ENCODE measurements at regions not wholly inside any gene's neighbourhood (a gene's known extent, or its start where the extent isn't known, plus 50 kb on each side); places are given as distances from the start of the nearest gene placed in this dataset.
"Not testable (repeated sequence)": the region's sequence is repeated elsewhere in the genome, so short reads cannot be mapped to it uniquely, and the experiment has no call there.

DNA sequence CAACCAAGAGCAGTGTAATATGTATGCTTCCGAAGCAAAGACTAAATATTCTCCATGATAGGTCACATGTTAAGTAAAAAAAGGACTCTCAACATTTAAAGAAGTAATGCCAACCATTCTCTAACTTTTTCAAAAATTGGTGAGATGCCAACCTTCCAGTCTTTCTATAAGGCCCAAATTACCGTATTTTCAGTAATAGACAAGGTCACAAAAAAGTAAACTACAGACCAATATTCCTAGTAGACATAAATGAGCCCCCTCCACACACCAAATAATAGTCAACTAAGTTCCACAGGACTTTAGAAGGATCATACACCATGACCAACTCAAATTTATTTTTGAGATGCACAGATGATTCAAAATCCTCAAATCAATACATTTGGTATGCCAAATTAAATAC lies 867.4 kb downstream of the TMEM121 start:
- no peak for DNase-seq

GRCh38 chr14:106395456-106396050 lies 869.2 kb downstream of the TMEM121 start:
- DNase-seq, result no peak

GRCh38 chr14:106396999-106397398 lies 870.6 kb downstream of the TMEM121 start:
- no peak for DNase-seq

- not testable (repeated sequence) for DNase-seq
Measured at GRCh38 chr14:106398931-106399331, 872.5 kb downstream of the TMEM121 start.

DNA sequence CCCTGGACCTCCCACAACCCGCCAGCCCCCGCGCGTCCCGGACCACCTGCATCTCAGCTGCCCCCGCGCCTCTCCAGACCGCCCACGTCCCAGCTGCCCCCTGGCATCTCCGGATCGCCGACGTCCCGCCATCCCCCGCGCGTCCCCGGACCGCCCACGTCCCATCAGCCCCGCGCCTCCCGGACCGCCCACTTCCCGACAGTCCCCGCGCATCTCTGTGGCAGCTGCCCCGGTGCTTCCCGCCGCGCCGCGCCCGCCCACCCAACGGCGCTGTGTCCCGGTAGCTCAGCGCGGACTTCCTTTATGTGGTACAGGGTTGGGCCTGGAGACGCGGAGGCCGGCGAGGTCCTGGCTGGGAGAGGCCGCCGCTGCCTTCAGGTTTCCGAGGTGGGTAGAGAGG lies 874.9 kb downstream of the TMEM121 start:
- DNase-seq, result not testable (repeated sequence)

GRCh38 chr14:106410229-106410628 lies 883.8 kb downstream of the TMEM121 start:
- DNase-seq, result not testable (repeated sequence)

- no peak for DNase-seq
Measured at GRCh38 chr14:106414464-106414863, 888.1 kb downstream of the TMEM121 start.

DNA sequence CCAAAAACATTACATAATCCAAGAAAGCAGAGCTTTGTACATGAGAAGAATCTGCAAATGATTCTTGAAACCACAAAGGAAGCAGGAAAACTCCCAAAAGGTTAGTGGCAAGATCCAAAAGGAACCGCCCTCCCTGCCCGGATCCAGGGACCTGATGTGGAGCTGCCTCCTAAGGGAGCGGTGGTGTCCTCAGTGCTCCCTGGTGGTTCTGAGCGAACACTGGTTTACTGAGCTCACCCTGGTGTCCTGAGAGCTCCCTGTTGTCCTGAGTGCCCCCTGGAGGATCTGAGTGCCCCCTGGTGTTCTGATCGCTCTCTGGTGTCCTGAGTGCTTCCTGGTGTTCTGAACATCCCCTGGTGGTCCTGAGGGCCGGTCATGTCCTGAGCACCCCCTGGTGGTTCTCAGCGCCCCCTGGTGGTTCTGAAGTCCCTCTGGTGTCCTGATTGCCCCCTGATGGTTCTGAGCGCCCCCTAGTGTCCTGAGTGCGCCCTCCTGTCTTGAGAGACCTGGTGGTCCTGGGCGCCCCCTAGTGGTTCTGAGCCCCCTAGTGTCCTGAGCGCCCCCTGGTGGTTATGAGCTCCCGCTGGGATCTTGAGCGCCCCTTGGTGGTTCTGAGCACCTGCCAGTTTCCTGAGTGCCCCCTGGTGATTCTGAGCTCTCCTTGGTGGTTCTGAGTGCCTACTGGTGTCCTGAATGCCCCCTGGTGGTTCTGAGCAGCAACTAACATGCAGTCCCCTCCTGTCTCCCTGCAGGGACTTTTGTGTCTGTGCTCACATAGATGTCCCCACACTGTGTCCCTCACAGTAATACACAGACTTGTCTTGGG lies 891.1 kb downstream of the TMEM121 start:
- DNase-seq, result peak; percentile 5

GRCh38 chr14:106419376-106419965 lies 893.1 kb downstream of the TMEM121 start:
- no peak for DNase-seq

GRCh38 chr14:106421431-106422033 lies 895.1 kb downstream of the TMEM121 start:
- DNase-seq, result not testable (repeated sequence)

- no peak for DNase-seq
Measured at GRCh38 chr14:106422066-106422465, 895.7 kb downstream of the TMEM121 start.

- not testable (repeated sequence) for DNase-seq
Measured at GRCh38 chr14:106425150-106425549, 898.8 kb downstream of the TMEM121 start.

DNA sequence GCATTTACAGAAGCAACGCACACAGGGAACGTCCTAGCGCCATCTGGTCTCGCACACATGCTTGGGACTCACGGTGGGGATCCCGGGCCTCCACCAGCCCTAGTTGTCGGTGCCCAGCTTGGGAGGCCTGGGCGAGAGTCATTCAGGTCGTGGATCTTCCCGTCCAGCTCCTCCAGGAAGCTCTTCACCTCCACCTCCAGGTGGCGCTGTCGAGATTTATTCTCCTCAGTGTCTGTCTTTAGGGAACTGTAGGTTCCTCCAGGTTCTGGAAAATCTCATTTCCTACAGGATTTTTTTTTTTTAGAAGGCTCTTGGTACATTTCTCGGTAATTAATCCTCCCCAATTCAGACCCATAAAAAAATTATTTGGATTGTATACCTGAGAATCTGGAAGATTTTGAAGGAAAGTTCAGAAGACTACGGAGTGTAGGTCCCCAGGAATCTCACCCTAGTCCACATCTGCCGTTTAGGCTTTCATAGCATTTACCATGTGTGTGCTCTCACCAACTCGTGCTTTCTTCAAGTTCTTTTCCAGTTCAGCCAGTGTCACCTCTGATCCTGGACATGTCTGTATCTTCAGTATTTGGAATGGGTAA lies 910.0 kb downstream of the TMEM121 start:
- no peak for DNase-seq

DNA sequence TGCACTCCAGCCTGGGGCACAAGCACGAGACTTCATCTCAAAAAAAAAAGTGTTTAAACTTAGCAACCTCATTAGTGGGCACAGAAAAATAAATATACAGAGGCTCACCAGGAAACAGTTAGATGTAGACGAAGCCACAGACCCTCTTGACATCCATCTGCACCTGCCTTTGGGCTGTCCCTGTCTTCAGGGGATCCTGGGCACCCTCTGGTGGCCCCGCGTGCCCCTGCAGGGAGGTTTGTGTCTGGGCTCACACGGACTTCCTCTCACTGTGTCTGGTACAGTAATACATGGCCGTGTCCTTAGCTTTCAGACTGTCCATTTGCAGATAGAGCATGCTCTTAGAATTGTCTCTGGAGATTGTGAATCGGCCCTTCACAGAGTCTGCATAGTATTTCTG lies 916.5 kb downstream of the TMEM121 start:
- DNase-seq, result no peak

DNA sequence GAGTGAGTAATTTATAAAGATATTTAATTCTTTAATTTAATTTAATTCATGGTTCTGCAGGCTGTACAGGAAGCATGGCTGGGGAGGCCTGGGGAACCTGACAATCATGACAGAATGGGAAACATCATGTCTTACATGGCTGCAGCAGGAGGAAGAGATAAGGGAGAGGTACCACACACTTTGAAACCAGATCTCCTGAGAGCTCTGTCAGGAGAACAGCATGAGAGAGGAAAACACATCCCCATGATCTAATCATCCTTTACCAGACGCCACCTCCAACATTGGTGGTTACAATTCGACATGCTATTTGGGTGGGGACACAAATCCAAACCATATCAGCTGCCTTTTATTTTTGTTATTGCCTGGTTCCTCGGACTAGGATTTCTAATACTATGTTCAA lies 928.6 kb downstream of the TMEM121 start:
- no peak for DNase-seq

GRCh38 chr14:106459971-106460730 lies 933.8 kb downstream of the TMEM121 start:
- no peak for DNase-seq

- no peak for DNase-seq
Measured at GRCh38 chr14:106460916-106461315, 934.5 kb downstream of the TMEM121 start.

- not testable (repeated sequence) for DNase-seq
Measured at GRCh38 chr14:106466483-106466882, 940.1 kb downstream of the TMEM121 start.

DNA sequence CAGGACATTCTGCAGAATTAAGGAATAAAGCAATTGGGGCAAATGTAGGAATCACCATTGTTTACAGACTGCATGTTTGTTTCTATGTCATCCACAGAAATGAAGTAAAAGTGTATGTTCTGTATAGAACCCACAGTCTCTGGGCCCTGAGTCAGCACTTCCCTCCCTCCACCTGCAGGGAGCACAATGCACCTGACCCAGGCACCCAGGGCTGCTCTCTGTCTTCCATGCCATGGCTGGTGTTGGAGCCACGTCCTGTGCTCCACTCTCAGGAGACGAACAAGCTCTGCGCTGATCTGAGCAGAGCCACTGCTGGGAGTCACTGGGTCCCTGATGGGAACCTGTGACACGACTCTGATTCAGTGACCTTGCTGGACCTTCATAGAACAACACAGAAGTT lies 942.5 kb downstream of the TMEM121 start:
- DNase-seq, result not testable (repeated sequence)

DNA sequence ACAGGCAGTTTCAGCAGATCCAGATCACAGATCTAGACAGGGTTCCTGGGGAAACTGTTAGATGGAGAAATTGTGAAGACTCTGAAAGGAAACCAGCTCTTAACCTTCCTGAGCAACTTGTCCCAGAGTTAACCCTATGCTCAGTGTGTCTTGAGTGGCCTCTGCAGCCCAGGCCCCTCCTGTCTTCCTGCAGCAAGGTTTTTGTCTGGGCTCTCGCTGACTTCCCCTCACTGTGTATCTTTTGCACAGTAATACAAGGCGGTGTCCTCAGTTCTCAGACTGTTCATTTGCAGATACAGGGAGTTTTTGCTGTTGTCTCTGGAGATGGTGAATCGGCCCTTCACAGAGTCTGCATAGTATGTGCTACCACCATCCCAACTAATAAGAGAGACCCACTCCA lies 943.6 kb downstream of the TMEM121 start:
- DNase-seq, result not testable (repeated sequence)

DNA sequence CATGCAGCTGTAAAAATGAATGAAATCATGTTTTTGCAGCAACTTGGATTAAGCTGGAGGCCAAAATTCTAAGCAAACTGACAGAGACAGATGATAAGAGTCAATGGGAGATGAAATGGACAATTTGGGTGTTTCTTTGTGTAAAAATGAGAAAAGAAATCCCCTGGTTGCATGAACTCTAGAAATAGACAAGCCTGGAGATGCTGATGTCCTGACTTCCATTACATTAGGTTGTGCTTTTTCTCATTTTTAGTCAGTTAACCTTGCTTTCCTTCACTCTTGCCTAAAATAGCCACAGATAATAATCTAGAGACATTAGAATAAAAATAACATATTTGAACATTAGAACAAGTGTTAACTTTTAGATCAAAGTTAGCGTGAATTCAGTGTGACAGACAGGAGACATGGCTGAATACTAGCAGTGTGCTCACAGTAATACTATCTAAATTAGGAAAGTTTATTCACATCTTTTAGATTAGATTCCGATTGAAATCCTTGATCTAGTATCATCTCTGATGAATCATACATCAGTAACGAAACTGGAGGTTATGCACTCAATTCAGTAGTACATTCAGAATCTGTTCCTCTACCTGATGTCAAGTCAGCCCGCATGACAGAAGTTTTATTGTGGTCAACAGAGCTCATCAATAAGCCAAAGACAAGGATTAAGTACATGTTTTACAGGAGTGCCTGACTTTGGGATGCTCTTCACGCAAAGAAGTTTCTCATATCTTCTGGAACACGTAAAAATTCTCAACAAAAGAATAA lies 948.1 kb downstream of the TMEM121 start:
- not testable (repeated sequence) for DNase-seq

GRCh38 chr14:106475214-106475613 lies 948.8 kb downstream of the TMEM121 start:
- DNase-seq, result not testable (repeated sequence)
